ENCODE measurements at regions not wholly inside any gene's neighbourhood (a gene's known extent, or its start where the extent isn't known, plus 50 kb on each side); places are given as distances from the start of the nearest gene placed in this dataset.

GRCh38 chr16:5349101-5349500 lies 251.5 kb upstream of the EEF2KMT start:
- Mint-ChIP-seq H3K27ac (no peak overlapping the region), H3K9me3 (peaks cover 2% of the 10 kb centered on the region), H3K27me3 (no peaks in the 10 kb centered on the region), H3K4me1 (no peaks in the 10 kb centered on the region), H3K36me3 (no peaks in the 10 kb centered on the region), H3K4me3 (no peak overlapping the region)
- DNase-seq: no peak
- CTCF ChIA-PET: no interaction called here

- Mint-ChIP-seq H3K4me1 (no peaks in the 10 kb centered on the region), H3K27me3 (no peaks in the 10 kb centered on the region), H3K4me3 (no peak overlapping the region), H3K36me3 (no peaks in the 10 kb centered on the region), H3K27ac (no peak overlapping the region), H3K9me3 (peaks cover 2% of the 10 kb centered on the region)
- CTCF ChIA-PET: no interaction called here
- no peak for DNase-seq
Observed at GRCh38 chr16:5347561-5347960, 250.0 kb upstream of the EEF2KMT start.

GRCh38 chr16:5336941-5337340 lies 239.3 kb upstream of the EEF2KMT start:
- Mint-ChIP-seq H3K36me3 (no peaks in the 10 kb centered on the region), H3K27ac (no peak overlapping the region), H3K4me1 (no peaks in the 10 kb centered on the region), H3K4me3 (no peak overlapping the region), H3K27me3 (no peaks in the 10 kb centered on the region), H3K9me3 (no peaks in the 10 kb centered on the region)
- CTCF ChIA-PET: no interaction called here
- no peak for DNase-seq

GRCh38 chr16:5333991-5334390 lies 236.4 kb upstream of the EEF2KMT start:
- Mint-ChIP-seq H3K27me3 (no peaks in the 10 kb centered on the region), H3K9me3 (peaks cover 2% of the 10 kb centered on the region), H3K36me3 (no peaks in the 10 kb centered on the region), H3K27ac (no peak overlapping the region), H3K4me1 (no peaks in the 10 kb centered on the region), H3K4me3 (no peak overlapping the region)
- no peak for DNase-seq
- CTCF ChIA-PET: no interaction called here

DNA sequence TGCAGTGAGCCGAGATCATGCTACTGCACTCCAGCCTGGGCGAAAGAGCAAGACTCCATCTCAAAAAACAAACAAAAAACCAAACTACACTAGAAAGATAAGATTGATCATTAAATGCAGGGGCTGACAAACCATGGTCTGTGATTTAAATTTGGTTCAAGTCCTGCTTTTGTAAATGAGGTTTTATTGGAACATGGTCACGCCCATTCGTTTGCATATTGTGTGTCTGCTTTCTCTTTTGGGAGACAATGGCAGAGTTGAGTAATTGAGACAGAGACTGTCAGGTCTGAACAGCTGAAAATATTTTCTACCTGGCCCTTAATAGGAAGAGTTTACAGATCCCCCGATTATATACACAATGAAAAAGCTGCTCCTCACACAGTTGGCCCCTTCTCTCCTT lies 235.5 kb upstream of the EEF2KMT start:
- H3K27me3 Mint-ChIP-seq: no peaks in the 10 kb centered on the region

DNA sequence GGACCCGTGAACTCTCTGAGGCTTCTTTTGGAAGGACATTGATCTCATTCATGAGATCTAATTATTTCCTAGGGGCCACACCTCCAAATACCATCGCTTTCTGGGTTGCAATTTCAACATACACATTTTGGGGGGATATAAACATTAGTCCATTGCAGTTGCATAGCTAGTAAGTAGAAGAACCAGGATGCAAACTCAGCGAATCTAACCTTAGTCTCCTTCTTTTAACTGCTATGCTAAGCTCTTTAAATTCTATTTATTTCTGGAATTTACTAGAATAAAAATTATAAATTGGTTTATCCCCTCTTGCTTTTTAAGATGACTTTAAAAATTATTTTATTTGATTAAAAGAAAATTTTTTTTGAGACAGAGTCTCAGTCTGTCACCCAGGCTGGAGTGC lies 232.5 kb upstream of the EEF2KMT start:
- Mint-ChIP-seq H3K27me3 (no peaks in the 10 kb centered on the region), H3K4me1 (no peaks in the 10 kb centered on the region), H3K9me3 (peaks cover 5% of the 10 kb centered on the region), H3K36me3 (no peaks in the 10 kb centered on the region), H3K4me3 (no peak overlapping the region), H3K27ac (no peak overlapping the region)
- DNase-seq: no peak
- CTCF ChIA-PET: no interaction called here

More for the DNA sequence above, 235.5 kb upstream of the EEF2KMT start:
- Mint-ChIP-seq H3K9me3 (peaks cover 3% of the 10 kb centered on the region), H3K36me3 (no peaks in the 10 kb centered on the region), H3K4me3 (no peak overlapping the region), H3K4me1 (no peaks in the 10 kb centered on the region), H3K27ac (no peak overlapping the region)
- CTCF ChIA-PET: no interaction called here
- DNase-seq: no peak

DNA sequence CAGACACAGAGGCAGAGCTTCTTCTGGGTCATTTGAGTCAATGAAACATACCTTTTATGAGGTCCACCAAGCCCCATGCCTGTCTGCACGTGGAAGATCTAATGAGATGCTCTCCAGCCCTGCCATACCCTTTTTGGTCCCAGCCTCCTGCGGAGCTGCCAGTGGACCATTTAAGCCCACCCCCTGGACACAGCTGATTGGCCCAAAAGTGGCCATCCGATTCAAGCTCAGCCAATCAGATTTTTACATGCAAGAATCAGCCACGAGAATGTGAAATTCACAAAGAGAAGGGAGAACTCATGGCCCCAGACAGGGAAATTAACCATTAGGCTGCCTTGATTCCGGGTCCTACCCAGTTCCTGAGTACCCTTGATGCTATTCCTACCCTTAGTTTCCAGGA lies 231.0 kb upstream of the EEF2KMT start:
- peaks cover 5% of the 10 kb centered on the region for H3K9me3 Mint-ChIP-seq
- CTCF ChIA-PET: no interaction called here
- no peak overlapping the region for H3K4me3 Mint-ChIP-seq
- H3K36me3 Mint-ChIP-seq: no peaks in the 10 kb centered on the region
- H3K27ac Mint-ChIP-seq: no peak overlapping the region
- no peaks in the 10 kb centered on the region for H3K4me1 Mint-ChIP-seq
- DNase-seq: no peak
- H3K27me3 Mint-ChIP-seq: no peaks in the 10 kb centered on the region

- H3K4me1 Mint-ChIP-seq: no peaks in the 10 kb centered on the region
- CTCF ChIA-PET: no interaction called here
- no peak overlapping the region for H3K27ac Mint-ChIP-seq
- peaks cover 5% of the 10 kb centered on the region for H3K9me3 Mint-ChIP-seq
- H3K36me3 Mint-ChIP-seq: no peaks in the 10 kb centered on the region
- DNase-seq: no peak
- H3K27me3 Mint-ChIP-seq: no peaks in the 10 kb centered on the region
- no peak overlapping the region for H3K4me3 Mint-ChIP-seq
Observed at GRCh38 chr16:5326395-5326794, 228.8 kb upstream of the EEF2KMT start.

GRCh38 chr16:5325932-5326331 lies 228.3 kb upstream of the EEF2KMT start:
- Mint-ChIP-seq H3K27me3 (no peaks in the 10 kb centered on the region), H3K27ac (no peak overlapping the region), H3K36me3 (no peaks in the 10 kb centered on the region), H3K4me3 (no peak overlapping the region), H3K4me1 (no peaks in the 10 kb centered on the region), H3K9me3 (peaks cover 6% of the 10 kb centered on the region)
- no peak for DNase-seq
- CTCF ChIA-PET: no interaction called here

DNA sequence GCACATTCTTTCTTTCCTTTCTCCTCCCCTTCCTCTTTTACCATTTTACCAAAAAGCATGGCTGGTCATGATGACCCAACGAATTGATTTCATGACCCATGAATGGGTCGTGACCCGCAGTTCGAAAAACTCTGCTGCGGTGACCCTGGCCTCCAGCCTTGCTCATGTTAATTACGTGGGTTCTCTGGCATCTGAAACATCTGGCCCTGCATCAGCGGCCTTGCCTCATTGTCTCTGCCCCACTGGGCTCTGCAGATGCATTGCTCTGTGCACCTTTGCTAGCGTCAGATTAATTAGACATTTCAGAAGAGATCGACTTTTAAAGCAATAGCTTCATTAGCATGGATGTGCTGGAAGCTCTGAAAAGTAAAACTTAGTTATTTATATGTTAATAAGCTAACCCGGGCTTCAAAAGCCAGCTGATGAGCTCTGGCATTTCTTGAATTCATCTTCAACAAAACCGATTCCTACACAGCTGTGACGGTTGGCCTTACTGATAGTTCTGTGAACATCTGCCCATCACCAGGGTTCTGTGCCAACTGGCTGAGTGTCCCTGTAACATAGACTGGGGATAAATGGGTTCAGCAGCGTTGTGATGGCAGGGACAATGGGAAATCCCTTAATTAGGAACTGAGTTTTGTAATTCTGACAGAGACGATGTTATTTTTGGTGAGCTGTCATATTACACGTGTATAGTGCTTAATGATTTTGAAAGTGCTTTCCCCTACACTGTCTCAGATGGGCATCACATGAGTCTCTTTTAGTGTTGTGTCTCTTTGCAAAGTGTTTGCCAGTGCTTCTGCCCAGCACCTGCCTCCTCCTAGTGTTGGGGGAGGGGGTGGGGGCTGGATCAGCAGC lies 225.9 kb upstream of the EEF2KMT start:
- Mint-ChIP-seq H3K4me3 (no peak overlapping the region), H3K9me3 (peaks cover 4% of the 10 kb centered on the region), H3K4me1 (no peaks in the 10 kb centered on the region), H3K36me3 (no peaks in the 10 kb centered on the region), H3K27me3 (no peaks in the 10 kb centered on the region), H3K27ac (no peak overlapping the region)
- no peak for DNase-seq
- CTCF ChIA-PET: no interaction called here

DNA sequence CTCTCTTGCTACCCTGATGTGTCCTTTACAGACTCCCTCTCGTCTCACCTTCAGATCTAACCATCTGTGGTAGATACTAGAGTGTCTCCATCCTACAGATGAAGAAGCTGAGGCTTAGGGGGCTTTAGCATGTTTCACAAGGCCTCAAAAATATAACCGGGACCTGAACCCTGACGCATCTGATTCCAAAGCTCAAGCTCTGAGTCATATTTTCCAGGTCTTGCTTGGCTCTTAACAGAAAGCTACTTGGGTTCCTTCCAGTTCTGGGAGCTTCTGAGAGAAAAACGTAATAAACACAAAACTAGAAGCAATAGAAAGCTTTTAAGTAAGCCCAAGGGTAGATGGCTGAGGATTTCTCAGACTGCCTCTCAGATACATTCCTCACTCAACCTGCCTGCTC lies 224.3 kb upstream of the EEF2KMT start:
- DNase-seq: no peak

GRCh38 chr16:5319799-5320198 lies 222.2 kb upstream of the EEF2KMT start:
- no peak overlapping the region for H3K4me3 Mint-ChIP-seq
- peaks cover 8% of the 10 kb centered on the region for H3K9me3 Mint-ChIP-seq
- no peaks in the 10 kb centered on the region for H3K36me3 Mint-ChIP-seq
- H3K27me3 Mint-ChIP-seq: no peaks in the 10 kb centered on the region
- CTCF ChIA-PET: no interaction called here
- H3K27ac Mint-ChIP-seq: no peak overlapping the region
- DNase-seq: no peak
- H3K4me1 Mint-ChIP-seq: no peaks in the 10 kb centered on the region

More for the DNA sequence above, 224.3 kb upstream of the EEF2KMT start:
- CTCF ChIA-PET: no interaction called here
- no peak overlapping the region for H3K27ac Mint-ChIP-seq
- no peak overlapping the region for H3K4me3 Mint-ChIP-seq
- peaks cover 2% of the 10 kb centered on the region for H3K9me3 Mint-ChIP-seq
- H3K27me3 Mint-ChIP-seq: no peaks in the 10 kb centered on the region
- H3K36me3 Mint-ChIP-seq: no peaks in the 10 kb centered on the region
- H3K4me1 Mint-ChIP-seq: no peaks in the 10 kb centered on the region

GRCh38 chr16:5315914-5316313 lies 218.3 kb upstream of the EEF2KMT start:
- H3K27ac Mint-ChIP-seq: no peak overlapping the region
- H3K4me3 Mint-ChIP-seq: no peak overlapping the region
- H3K4me1 Mint-ChIP-seq: no peaks in the 10 kb centered on the region
- CTCF ChIA-PET: no interaction called here
- DNase-seq: no peak
- no peaks in the 10 kb centered on the region for H3K27me3 Mint-ChIP-seq
- H3K36me3 Mint-ChIP-seq: no peaks in the 10 kb centered on the region
- peaks cover 7% of the 10 kb centered on the region for H3K9me3 Mint-ChIP-seq

GRCh38 chr16:5314377-5314776 lies 216.8 kb upstream of the EEF2KMT start:
- no peak for DNase-seq
- peaks cover 7% of the 10 kb centered on the region for H3K9me3 Mint-ChIP-seq
- H3K36me3 Mint-ChIP-seq: no peaks in the 10 kb centered on the region
- no peaks in the 10 kb centered on the region for H3K27me3 Mint-ChIP-seq
- no peaks in the 10 kb centered on the region for H3K4me1 Mint-ChIP-seq
- H3K4me3 Mint-ChIP-seq: no peak overlapping the region
- CTCF ChIA-PET: no interaction called here
- H3K27ac Mint-ChIP-seq: no peak overlapping the region

DNA sequence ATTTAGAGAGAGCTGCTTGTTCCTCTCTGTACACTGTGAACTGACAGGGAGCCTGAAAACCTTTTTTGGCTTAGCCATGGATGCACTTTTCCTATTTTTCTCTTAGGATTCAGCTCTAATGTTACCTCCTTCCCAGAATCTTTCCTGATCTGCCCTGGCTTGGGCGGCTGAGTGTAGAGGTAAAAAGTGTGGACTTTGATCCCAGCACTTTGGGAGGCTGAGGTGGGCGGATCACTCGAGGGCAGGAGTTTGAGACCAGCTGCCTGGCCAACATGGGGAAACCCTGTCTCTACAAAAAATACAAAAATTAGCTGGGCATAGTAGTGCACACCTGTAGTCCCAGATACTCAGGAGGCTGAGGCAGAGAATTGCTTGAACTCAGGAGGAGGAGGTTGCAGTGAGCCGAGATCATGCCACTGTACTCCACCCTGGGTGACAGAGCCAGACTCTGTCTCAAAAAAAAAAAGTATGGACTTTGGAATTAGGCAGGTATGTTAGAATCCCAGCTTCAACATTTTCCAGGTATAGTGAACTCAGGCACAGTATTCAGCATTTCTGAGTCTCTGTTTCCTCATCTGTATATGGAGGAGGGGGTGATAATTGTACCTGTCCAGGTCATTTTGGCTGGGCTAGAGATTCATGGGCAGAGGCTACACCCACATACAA lies 212.5 kb upstream of the EEF2KMT start:
- Mint-ChIP-seq H3K27me3 (no peaks in the 10 kb centered on the region), H3K4me3 (no peak overlapping the region), H3K36me3 (no peaks in the 10 kb centered on the region), H3K27ac (no peak overlapping the region), H3K9me3 (peaks cover 10% of the 10 kb centered on the region), H3K4me1 (no peaks in the 10 kb centered on the region)
- CTCF ChIA-PET: no interaction called here
- DNase-seq: no peak
